GM18511 (cell line): ENCODE measurements at regions not wholly inside any gene's neighbourhood (a gene's known extent, or its start where the extent isn't known, plus 50 kb on each side); places are given as distances from the start of the nearest gene placed in this dataset.
"Not testable (repeated sequence)": the region's sequence is repeated elsewhere in the genome, so short reads cannot be mapped to it uniquely, and the experiment has no call there.

Experiments
- ATAC-seq: cut with Tn5 transposase; IDR thresholded peaks from one replicate; pipeline ENCODE4 v1.9.1; 2021; ENCODE audit warnings: mild to moderate bottlenecking, moderate library complexity; ENCODE audit not compliant: unreplicated experiment

GRCh38 chr9:41771693-41772092 is 357.5 kb downstream of the CNTNAP3B start:
- ATAC-seq = not testable (repeated sequence)

GRCh38 chr9:41754822-41755221 is 374.4 kb downstream of the CNTNAP3B start:
- ATAC-seq = not testable (repeated sequence)

GRCh38 chr9:41754403-41754802 is 374.8 kb downstream of the CNTNAP3B start:
- not testable (repeated sequence) for ATAC-seq

GRCh38 chr9:41741897-41742296 is 387.3 kb downstream of the CNTNAP3B start:
- ATAC-seq = not testable (repeated sequence)

- ATAC-seq = not testable (repeated sequence)
Measured at GRCh38 chr9:41741173-41741572, 388.1 kb downstream of the CNTNAP3B start.

GRCh38 chr9:41738681-41739080 is 390.5 kb downstream of the CNTNAP3B start:
- not testable (repeated sequence) for ATAC-seq

GRCh38 chr9:41699190-41699589 is 430.0 kb downstream of the CNTNAP3B start:
- ATAC-seq = not testable (repeated sequence)

- not testable (repeated sequence) for ATAC-seq
Measured at GRCh38 chr9:41697080-41697479, 432.1 kb downstream of the CNTNAP3B start.

GRCh38 chr9:41679312-41679711 is 449.9 kb downstream of the CNTNAP3B start:
- not testable (repeated sequence) for ATAC-seq

- not testable (repeated sequence) for ATAC-seq
Measured at GRCh38 chr9:41663497-41664036, 465.7 kb downstream of the CNTNAP3B start.

- ATAC-seq = not testable (repeated sequence)
Measured at GRCh38 chr9:41658706-41659105, 469.6 kb upstream of the ZNG1F start.

- not testable (repeated sequence) for ATAC-seq
Measured at GRCh38 chr9:41658116-41658515, 469.0 kb upstream of the ZNG1F start.

- ATAC-seq = not testable (repeated sequence)
Measured at GRCh38 chr9:41657141-41657540, 468.0 kb upstream of the ZNG1F start.

- ATAC-seq = not testable (repeated sequence)
Measured at GRCh38 chr9:41655071-41655554, 466.0 kb upstream of the ZNG1F start.

- not testable (repeated sequence) for ATAC-seq
Measured at GRCh38 chr9:41654349-41654748, 465.2 kb upstream of the ZNG1F start.

GRCh38 chr9:41653560-41654340 is 464.6 kb upstream of the ZNG1F start:
- ATAC-seq = not testable (repeated sequence)

GRCh38 chr9:41652800-41653199 is 463.7 kb upstream of the ZNG1F start:
- not testable (repeated sequence) for ATAC-seq

GRCh38 chr9:41652100-41652713 is 463.1 kb upstream of the ZNG1F start:
- not testable (repeated sequence) for ATAC-seq

GRCh38 chr9:41650086-41650485 is 461.0 kb upstream of the ZNG1F start:
- not testable (repeated sequence) for ATAC-seq

GRCh38 chr9:41648564-41648963 is 459.4 kb upstream of the ZNG1F start:
- not testable (repeated sequence) for ATAC-seq

- ATAC-seq = not testable (repeated sequence)
Measured at GRCh38 chr9:41646246-41646645, 457.1 kb upstream of the ZNG1F start.
